Lung (tissue), 11 donors: ENCODE measurements at regions not wholly inside any gene's neighbourhood (a gene's known extent, or its start where the extent isn't known, plus 50 kb on each side); places are given as distances from the start of the nearest gene placed in this dataset.

Experiments
- ATAC-seq: fragments of 200-7000 bp; cut with Tn5 transposase; one replicate; pipeline ENCODE4 v1.9.1; 2020; ENCODE audit warnings: moderate number of reproducible peaks; ENCODE audit not compliant: insufficient read depth, low FRiP score
- DNase-seq, 3 donors: peaks; one replicate each; pipeline ENCODE4 v3.0.0-alpha.2; 2013 to 2017
- H3K27ac ChIP-seq, 2 donors: one replicate each; pipeline ENCODE4 v1.5.1; 2013; ENCODE audit warnings: mild to moderate bottlenecking in 2 of 2, moderate library complexity in 2 of 2, control low read depth in 1 of 2, inconsistent platforms in 1 of 2, low read depth in 1 of 2, low read length in 1 of 2
- H3K27me3 ChIP-seq, 3 donors: one replicate each; pipeline ENCODE4 v1.5.1; 2013; ENCODE audit warnings: low read length in 2 of 3; ENCODE audit not compliant: control insufficient read depth in 3 of 3, insufficient read depth in 3 of 3
- H3K36me3 ChIP-seq, 4 donors: one replicate each; pipeline ENCODE4 v1.5.1; 2013; ENCODE audit warnings: low read length in 4 of 4, mild to moderate bottlenecking in 1 of 4, moderate library complexity in 1 of 4; ENCODE audit not compliant: control insufficient read depth in 4 of 4, insufficient read depth in 4 of 4
- H3K4me1 ChIP-seq, 5 donors: one replicate each; pipeline ENCODE4 v1.5.1; 2013; ENCODE audit warnings: low read length in 5 of 5, mild to moderate bottlenecking in 2 of 5, moderate library complexity in 1 of 5; ENCODE audit not compliant: control insufficient read depth in 5 of 5, insufficient read depth in 5 of 5
- H3K4me3 ChIP-seq: one replicate; pipeline ENCODE4 v1.5.1; 2013; ENCODE audit warnings: mild to moderate bottlenecking, control low read depth, moderate library complexity
- H3K9ac ChIP-seq, 2 donors: one replicate each; pipeline ENCODE4 v1.5.1; 2013; ENCODE audit warnings: low read length in 2 of 2, control low read depth in 1 of 2; ENCODE audit not compliant: insufficient read depth in 1 of 2
- H3K9me3 ChIP-seq, 4 donors: one replicate each; pipeline ENCODE4 v1.5.1; 2013; ENCODE audit warnings: low read length in 3 of 4, mild to moderate bottlenecking in 1 of 4, moderate library complexity in 1 of 4; ENCODE audit not compliant: control insufficient read depth in 4 of 4, insufficient read depth in 3 of 4
- CTCF ChIP-seq: IDR thresholded peaks from 2 replicates; pipeline ENCODE4 v1.5.1; 2012; ENCODE audit warnings: mild to moderate bottlenecking; ENCODE audit errors: control extremely low read depth, extremely low read depth
- WGBS, 2 donors: extraction: QIAGEN DNeasy Blood & Tissue Kit; methylation state at CpG; one replicate each; pipeline ENCODE4 v1.1.7; 2013; 5-methylcytosine and 5-hydroxymethylcytosine counted together
- donor health status: control.
- donor health status: control.
- donor health status: Bipolar disorder and iron deficiency.
- donor health status: healthy.
- donor health status: DM: yes; HTN: yes; CAD: no.

DNA sequence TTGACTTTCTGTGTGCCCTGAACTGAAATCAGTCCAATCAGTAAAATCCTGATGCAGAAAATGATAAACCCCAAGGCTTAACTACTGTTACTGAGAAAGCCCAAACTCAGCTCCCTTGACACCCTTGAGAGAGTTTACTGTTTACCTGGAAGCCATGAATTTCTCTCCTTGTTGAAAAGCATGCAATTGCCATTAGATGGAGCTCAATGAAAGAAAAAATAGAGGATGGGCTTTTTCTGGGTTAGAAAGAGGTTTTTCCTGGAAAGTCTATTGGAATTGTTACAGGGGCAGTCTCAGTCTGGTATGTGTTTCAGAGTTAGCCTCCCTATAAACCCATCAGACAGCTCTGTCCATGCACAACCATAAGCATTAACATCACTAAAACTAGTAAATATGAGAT is 66.4 kb upstream of the C4orf54 start:
- Histone ChIP-seq H3K27me3 (no peaks in the 10 kb centered on the region), H3K36me3 (no peaks in the 10 kb centered on the region), H3K4me1 (peaks cover 0 to 43% (median 18%) of the 10 kb centered on the region in 5 donors), H3K9me3 (no peaks in the 10 kb centered on the region), H3K4me3 (no peak overlapping the region), H3K9ac (peak overlapping the region in 1 of 2 donors; percentile 44), H3K27ac (peak overlapping the region in 1 of 2 donors; percentile 70)
- ATAC-seq (no peak), DNase-seq (peak in 2 of 3 donors; percentile 79 to 80)
- TF ChIP-seq CTCF: no peak

DNA sequence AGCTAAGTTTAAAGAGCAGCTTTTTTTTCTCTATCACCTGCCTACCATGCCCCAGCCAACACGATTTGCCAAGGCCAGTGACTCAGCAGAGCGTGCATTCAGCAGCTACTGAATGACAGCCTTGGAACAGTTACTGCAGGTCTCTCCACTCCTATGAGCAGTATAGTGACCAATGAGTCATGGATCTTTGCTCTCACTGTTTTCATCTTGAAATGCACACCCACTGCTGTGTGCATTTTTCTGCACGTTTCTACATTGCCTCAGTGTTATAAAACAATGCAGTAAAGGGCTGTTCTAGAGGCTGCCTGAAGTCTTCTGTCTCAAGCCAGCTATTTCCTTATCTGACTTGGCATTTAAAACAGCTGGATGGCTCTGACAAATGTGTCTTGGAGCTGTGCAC is 66.0 kb upstream of the C4orf54 start:
- 4 to 8% methylated on average over 3 of the region's 3 CpGs for WGBS, 2 donors
- peak; percentile 32 to 71 (median 67) for DNase-seq
- TF ChIP-seq CTCF: no peak

DNA sequence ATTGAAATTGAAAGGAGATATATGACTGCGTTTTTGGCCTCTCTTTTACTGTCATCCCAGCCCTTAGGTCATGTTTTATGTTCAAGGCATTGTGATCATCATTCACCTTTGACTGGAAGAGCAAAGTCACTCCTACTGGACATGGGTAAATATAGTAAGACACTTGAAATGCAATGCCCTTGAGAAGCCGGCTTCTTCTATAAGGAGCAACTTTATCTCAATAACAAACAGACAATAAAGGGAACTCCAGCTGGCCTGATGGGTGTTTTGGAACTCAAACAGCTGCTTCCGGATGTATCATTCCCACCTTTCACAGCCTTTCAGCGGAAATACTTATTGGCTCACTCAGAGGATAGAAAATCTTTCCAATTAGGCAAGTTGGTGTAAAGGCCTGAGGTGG is 65.1 kb upstream of the C4orf54 start:
- Histone ChIP-seq H3K36me3 (no peaks in the 10 kb centered on the region), H3K4me3 (no peak overlapping the region), H3K27me3 (no peaks in the 10 kb centered on the region), H3K4me1 (peaks cover 0 to 43% (median 18%) of the 10 kb centered on the region in 5 donors), H3K9me3 (no peaks in the 10 kb centered on the region), H3K9ac (no peak overlapping the region), H3K27ac (peak overlapping the region; percentile 71 to 90)
- TF ChIP-seq CTCF: no peak
- DNase-seq: peak; percentile 16 to 48 (median 23)
- ATAC-seq: no peak
- WGBS, 2 donors: 53 to 71% methylated on average over 4 of the region's 4 CpGs

More for the DNA sequence above, 66.0 kb upstream of the C4orf54 start:
- H3K27ac ChIP-seq: peak overlapping the region in 1 of 2 donors; percentile 70
- no peak overlapping the region for H3K4me3 ChIP-seq
- H3K4me1 ChIP-seq: peaks cover 0 to 43% (median 18%) of the 10 kb centered on the region in 5 donors
- H3K9me3 ChIP-seq: no peaks in the 10 kb centered on the region
- peak; percentile 85 for ATAC-seq
- H3K9ac ChIP-seq: peak overlapping the region in 1 of 2 donors; percentile 44
- H3K27me3 ChIP-seq: no peaks in the 10 kb centered on the region
- no peaks in the 10 kb centered on the region for H3K36me3 ChIP-seq

GRCh38 chr4:99722006-99722405 is 64.4 kb upstream of the C4orf54 start:
- peak overlapping the region in 1 of 2 donors; percentile 90 for H3K27ac ChIP-seq
- TF ChIP-seq CTCF: no peak
- H3K27me3 ChIP-seq: no peaks in the 10 kb centered on the region
- H3K4me1 ChIP-seq: peaks cover 0 to 44% (median 18%) of the 10 kb centered on the region in 5 donors
- ATAC-seq (no peak), DNase-seq (no peak)
- WGBS, 2 donors: 78 to 79% methylated on average over 1 of the region's 1 CpG
- no peaks in the 10 kb centered on the region for H3K36me3 ChIP-seq
- no peaks in the 10 kb centered on the region for H3K9me3 ChIP-seq
- no peak overlapping the region for H3K4me3 ChIP-seq
- no peak overlapping the region for H3K9ac ChIP-seq
